Calu3 (cell line): ENCODE measurements at regions not wholly inside any gene's neighbourhood (a gene's known extent, or its start where the extent isn't known, plus 50 kb on each side); places are given as distances from the start of the nearest gene placed in this dataset.
"Not testable (repeated sequence)": the region's sequence is repeated elsewhere in the genome, so short reads cannot be mapped to it uniquely, and the experiment has no call there.

Experiments
- BruUV-seq: library from RNA; stranded (reverse); fragments of 400-500 nt; replicated peaks from 2 replicates; lab custom pipeline; 2021; lab: Mats Ljungman, UMichigan
- CTCF ChIA-PET: fragments of 300-600 bp; sonication (Branson Sonifier 250); formaldehyde crosslinking; loops from one replicate; lab custom pipeline; 2022; ENCODE audit warnings: antibody characterized with exemption; lab: Charles Lee
- DNase-seq: peaks from one replicate; pipeline ENCODE4 v3.0.0; 2022
- H3K27ac Mint-ChIP-seq: one replicate; pipeline ENCODE4 v1.8.0; 2022; ENCODE audit warnings: mixed read lengths; ENCODE audit not compliant: unreplicated experiment
- H3K27me3 Mint-ChIP-seq: one replicate; pipeline ENCODE4 v1.8.0; 2022; ENCODE audit warnings: mixed read lengths; ENCODE audit not compliant: unreplicated experiment
- H3K36me3 Mint-ChIP-seq: one replicate; pipeline ENCODE4 v1.8.0; 2022; ENCODE audit warnings: mild to moderate bottlenecking, moderate library complexity, mixed read lengths; ENCODE audit not compliant: insufficient read depth, unreplicated experiment
- H3K4me1 Mint-ChIP-seq: one replicate; pipeline ENCODE4 v1.8.0; 2022; ENCODE audit warnings: mild to moderate bottlenecking, low read depth, mixed read lengths; ENCODE audit not compliant: unreplicated experiment
- H3K4me3 Mint-ChIP-seq: one replicate; pipeline ENCODE4 v1.8.0; 2022; ENCODE audit warnings: mild to moderate bottlenecking, low read depth, moderate library complexity, mixed read lengths; ENCODE audit not compliant: unreplicated experiment
- H3K9me3 Mint-ChIP-seq: one replicate; pipeline ENCODE4 v1.8.0; 2022; ENCODE audit warnings: low read depth, mixed read lengths; ENCODE audit not compliant: unreplicated experiment
- CTCF ChIP-seq: fragments of 200-600 bp; IDR thresholded peaks from one replicate; pipeline ENCODE4 v1.8.0; 2022; ENCODE audit warnings: antibody characterized with exemption; ENCODE audit not compliant: unreplicated experiment
- intact Hi-C: fragments of 100-400 bp; cut with micrococcal nuclease; formaldehyde crosslinking; loops from one replicate; pipeline ENCODE4 v1.10.0; 2022; ENCODE audit not compliant: unreplicated experiment

- Mint-ChIP-seq H3K36me3 (no peaks in the 10 kb centered on the region), H3K27me3 (no peaks in the 10 kb centered on the region), H3K4me3 (no peak overlapping the region), H3K9me3 (peaks cover 5% of the 10 kb centered on the region), H3K4me1 (peaks cover 23% of the 10 kb centered on the region), H3K27ac (no peak overlapping the region)
- intact Hi-C loops: no loop called here
- TF ChIP-seq CTCF: no peak
- CTCF ChIA-PET: no interaction called here
- no TSS peak for BruUV-seq
- no peak for DNase-seq
Measured at GRCh38 chr6:150516199-150516598, 83.5 kb upstream of the PLEKHG1 start.

GRCh38 chr6:150517175-150517574 is 82.5 kb upstream of the PLEKHG1 start:
- DNase-seq: no peak
- peaks cover 5% of the 10 kb centered on the region for H3K9me3 Mint-ChIP-seq
- no TSS peak for BruUV-seq
- CTCF ChIA-PET: no interaction called here
- no peak for TF ChIP-seq CTCF
- H3K4me1 Mint-ChIP-seq: peaks cover 23% of the 10 kb centered on the region
- intact Hi-C loops: no loop called here
- H3K4me3 Mint-ChIP-seq: no peak overlapping the region
- H3K27ac Mint-ChIP-seq: no peak overlapping the region
- H3K36me3 Mint-ChIP-seq: no peaks in the 10 kb centered on the region
- no peaks in the 10 kb centered on the region for H3K27me3 Mint-ChIP-seq

- H3K9me3 Mint-ChIP-seq: peaks cover 5% of the 10 kb centered on the region
Measured at GRCh38 chr6:150521482-150521881, 78.2 kb upstream of the PLEKHG1 start.

GRCh38 chr6:150523216-150523615 is 76.5 kb upstream of the PLEKHG1 start:
- BruUV-seq, DNase-seq, H3K27ac Mint-ChIP-seq, intact Hi-C loops, H3K27me3 Mint-ChIP-seq, H3K9me3 Mint-ChIP-seq, H3K4me1 Mint-ChIP-seq, CTCF ChIA-PET, H3K4me3 Mint-ChIP-seq, H3K36me3 Mint-ChIP-seq: not testable (repeated sequence)

More at GRCh38 chr6:150521482-150521881, 78.2 kb upstream of the PLEKHG1 start:
- Mint-ChIP-seq H3K36me3 (no peaks in the 10 kb centered on the region), H3K27ac (no peak overlapping the region), H3K27me3 (no peaks in the 10 kb centered on the region), H3K4me1 (peaks cover 9% of the 10 kb centered on the region), H3K4me3 (no peak overlapping the region)
- no peak for TF ChIP-seq CTCF
- intact Hi-C loops: no loop called here
- CTCF ChIA-PET: no interaction called here
- no peak for DNase-seq
- BruUV-seq: no TSS peak

GRCh38 chr6:150525300-150525699 is 74.4 kb upstream of the PLEKHG1 start:
- CTCF ChIA-PET: no interaction called here
- TF ChIP-seq CTCF: no peak
- intact Hi-C loops: no loop called here
- Mint-ChIP-seq H3K4me1 (peaks cover 8% of the 10 kb centered on the region), H3K27ac (no peak overlapping the region), H3K4me3 (no peak overlapping the region), H3K36me3 (no peaks in the 10 kb centered on the region), H3K27me3 (no peaks in the 10 kb centered on the region), H3K9me3 (no peaks in the 10 kb centered on the region)
- no peak for DNase-seq
- BruUV-seq: no TSS peak
